CD4-positive, CD25-positive, alpha-beta regulatory T cell (primary cell): ENCODE measurements at regions not wholly inside any gene's neighbourhood (a gene's known extent, or its start where the extent isn't known, plus 50 kb on each side); places are given as distances from the start of the nearest gene placed in this dataset.

Source experiments
- ATAC-seq, 2 donors: fragments of 150-1000 bp; cut with Tn5 transposase; one replicate each; pipeline ENCODE4 v1.10.0; 2021; ENCODE audit warnings: low read depth in 2 of 2, moderate number of reproducible peaks in 2 of 2, moderate library complexity in 1 of 2
- DNase-seq, 3 donors: peaks; one replicate each; pipeline versions ENCODE4 v3.0.0 to v3.0.0-alpha.2; 2012 to 2022; ENCODE audit warnings: mixed read lengths in 1 of 3
- H3K27ac ChIP-seq: one replicate; pipeline ENCODE4 v1.7.0; 2013; ENCODE audit warnings: mild to moderate bottlenecking, low read length; ENCODE audit not compliant: insufficient read depth, poor library complexity, severe bottlenecking
- H3K27me3 ChIP-seq: one replicate; pipeline ENCODE4 v1.7.0; 2013; ENCODE audit warnings: low read length; ENCODE audit not compliant: control insufficient read depth, insufficient read depth
- H3K36me3 ChIP-seq: one replicate; pipeline ENCODE4 v1.7.0; 2013; ENCODE audit warnings: mild to moderate bottlenecking, low read length, moderate library complexity; ENCODE audit not compliant: control insufficient read depth, insufficient read depth
- H3K4me1 ChIP-seq: 2 replicates; pipeline ENCODE4 v1.7.0; 2013; ENCODE audit warnings: mild to moderate bottlenecking, low read length; ENCODE audit not compliant: insufficient read depth, control insufficient read depth, poor library complexity, severe bottlenecking
- H3K4me3 ChIP-seq: one replicate; pipeline ENCODE4 v1.7.0; 2013; ENCODE audit warnings: low read depth, mild to moderate bottlenecking, low read length, moderate library complexity
- H3K9me3 ChIP-seq, 2 experiments: 1 replicate in 1 of 2; 2 replicates in 1 of 2; pipeline ENCODE4 v1.7.0; 2013; ENCODE audit warnings: low read length in 2 of 2, mild to moderate bottlenecking in 1 of 2, moderate library complexity in 1 of 2; ENCODE audit not compliant: control insufficient read depth in 2 of 2
- H3K27ac Mint-ChIP-seq, 3 donors: one replicate each; pipeline ENCODE4 v1.8.0; 2020 to 2022; ENCODE audit warnings: mild to moderate bottlenecking in 3 of 3, mixed read lengths in 3 of 3, moderate library complexity in 2 of 3
- H3K27me3 Mint-ChIP-seq: one replicate; pipeline ENCODE4 v1.8.0; 2022; ENCODE audit warnings: mild to moderate bottlenecking, mixed read lengths
- H3K36me3 Mint-ChIP-seq: one replicate; pipeline ENCODE4 v1.8.0; 2020; ENCODE audit warnings: mixed read lengths
- H3K4me1 Mint-ChIP-seq, 4 donors: one replicate each; pipeline ENCODE4 v1.8.0; 2020 to 2022; ENCODE audit warnings: mixed read lengths in 4 of 4, mild to moderate bottlenecking in 1 of 4
- H3K4me3 Mint-ChIP-seq, 4 donors: one replicate each; pipeline ENCODE4 v1.8.0; 2020 to 2022; ENCODE audit warnings: mild to moderate bottlenecking in 4 of 4, mixed read lengths in 4 of 4, moderate library complexity in 3 of 4
- H3K9me3 Mint-ChIP-seq, 7 donors: one replicate each; pipeline ENCODE4 v1.8.0; 2020 to 2022; ENCODE audit warnings: mixed read lengths in 7 of 7, mild to moderate bottlenecking in 3 of 7, moderate library complexity in 2 of 7

DNA sequence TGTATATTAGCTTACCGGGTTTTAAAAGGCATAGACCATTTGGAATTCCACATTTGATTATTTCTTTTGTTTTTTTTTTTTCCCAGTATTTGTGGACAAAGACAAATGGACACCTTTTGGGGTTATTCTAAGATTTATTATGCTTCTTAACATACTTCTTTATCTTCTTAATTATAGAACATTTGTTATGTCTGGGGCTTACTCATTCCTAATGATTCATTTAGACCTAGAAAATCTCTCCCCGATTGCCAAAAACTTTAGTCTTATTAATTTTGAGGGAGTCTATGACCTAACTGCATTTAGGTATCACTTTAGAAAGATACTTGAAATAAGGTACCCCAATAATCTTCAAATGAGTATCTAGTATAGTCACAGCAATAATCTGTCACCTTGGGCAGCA lies 170.7 kb upstream of the PREP start:
- ATAC-seq (no peak), DNase-seq (no peak)
- H3K36me3 ChIP-seq = no peaks in the 10 kb centered on the region
- H3K27ac Mint-ChIP-seq = no peak overlapping the region
- H3K9me3 ChIP-seq = no peaks in the 10 kb centered on the region
- H3K36me3 Mint-ChIP-seq = peaks cover 3% of the 10 kb centered on the region
- no peaks in the 10 kb centered on the region for H3K4me1 Mint-ChIP-seq
- no peak overlapping the region for H3K4me3 Mint-ChIP-seq
- no peak overlapping the region for H3K27ac ChIP-seq
- H3K4me3 ChIP-seq = no peak overlapping the region
- H3K4me1 ChIP-seq = no peaks in the 10 kb centered on the region
- H3K27me3 ChIP-seq = peaks cover 5% of the 10 kb centered on the region
- H3K9me3 Mint-ChIP-seq = peaks cover 0 to 5% (median 1%) of the 10 kb centered on the region in 7 donors
- peaks cover 8% of the 10 kb centered on the region for H3K27me3 Mint-ChIP-seq

- Histone ChIP-seq H3K27ac (no peak overlapping the region), H3K4me3 (no peak overlapping the region), H3K9me3 (no peaks in the 10 kb centered on the region), H3K27me3 (peaks cover 5% of the 10 kb centered on the region), H3K4me1 (no peaks in the 10 kb centered on the region), H3K36me3 (no peaks in the 10 kb centered on the region)
- no peak for ATAC-seq
- H3K4me1 Mint-ChIP-seq = no peaks in the 10 kb centered on the region
- peaks cover 3% of the 10 kb centered on the region for H3K36me3 Mint-ChIP-seq
- no peak for DNase-seq
- H3K27me3 Mint-ChIP-seq = peaks cover 12% of the 10 kb centered on the region
- H3K27ac Mint-ChIP-seq = no peak overlapping the region
- no peak overlapping the region for H3K4me3 Mint-ChIP-seq
- peaks cover 0 to 5% (median 1%) of the 10 kb centered on the region in 7 donors for H3K9me3 Mint-ChIP-seq
These were observed 170.3 kb upstream of the PREP start for GRCh38 chr6:105573138-105573537.

GRCh38 chr6:105570416-105570815 lies 167.5 kb upstream of the PREP start:
- ATAC-seq = no peak
- Histone ChIP-seq H3K27ac (no peak overlapping the region), H3K4me1 (no peaks in the 10 kb centered on the region), H3K36me3 (no peaks in the 10 kb centered on the region), H3K4me3 (no peak overlapping the region), H3K9me3 (no peaks in the 10 kb centered on the region), H3K27me3 (peaks cover 3% of the 10 kb centered on the region)
- Mint-ChIP-seq H3K4me3 (no peak overlapping the region), H3K27ac (no peak overlapping the region), H3K9me3 (peaks cover 0 to 5% (median 0%) of the 10 kb centered on the region in 7 donors), H3K27me3 (peaks cover 12% of the 10 kb centered on the region), H3K4me1 (no peaks in the 10 kb centered on the region), H3K36me3 (no peaks in the 10 kb centered on the region)
- no peak for DNase-seq

DNA sequence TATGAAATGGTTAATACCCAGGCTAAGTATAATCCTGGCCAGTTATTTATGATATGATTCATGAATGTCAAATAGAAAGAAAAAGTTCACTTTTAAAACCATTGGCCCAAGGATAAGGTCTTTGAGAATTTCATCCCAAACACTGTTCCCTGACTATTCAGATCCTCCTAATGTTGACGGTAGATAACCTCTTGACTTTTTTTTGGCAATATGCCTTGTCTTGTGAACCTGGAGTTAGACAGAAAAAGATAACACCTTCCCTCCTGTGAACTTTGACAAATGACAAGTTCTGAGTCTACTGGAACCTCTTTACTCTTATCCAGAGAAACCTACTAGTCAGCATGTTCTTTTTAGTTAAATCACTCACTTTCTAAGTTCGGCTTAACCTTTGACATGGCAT lies 166.8 kb upstream of the PREP start:
- H3K9me3 Mint-ChIP-seq = peaks cover 0 to 5% (median 0%) of the 10 kb centered on the region in 7 donors
- H3K4me1 Mint-ChIP-seq = no peaks in the 10 kb centered on the region
- ATAC-seq (no peak), DNase-seq (no peak)
- peaks cover 3% of the 10 kb centered on the region for H3K27me3 ChIP-seq
- H3K27ac Mint-ChIP-seq = no peak overlapping the region
- no peaks in the 10 kb centered on the region for H3K9me3 ChIP-seq
- no peaks in the 10 kb centered on the region for H3K4me1 ChIP-seq
- no peak overlapping the region for H3K4me3 Mint-ChIP-seq
- H3K27ac ChIP-seq = no peak overlapping the region
- no peaks in the 10 kb centered on the region for H3K36me3 Mint-ChIP-seq
- no peak overlapping the region for H3K4me3 ChIP-seq
- H3K27me3 Mint-ChIP-seq = peaks cover 16% of the 10 kb centered on the region
- no peaks in the 10 kb centered on the region for H3K36me3 ChIP-seq

GRCh38 chr6:105568751-105569150 lies 165.9 kb upstream of the PREP start:
- H3K36me3 ChIP-seq = no peaks in the 10 kb centered on the region
- H3K4me1 Mint-ChIP-seq = no peaks in the 10 kb centered on the region
- ATAC-seq = no peak
- H3K4me1 ChIP-seq = no peaks in the 10 kb centered on the region
- peaks cover 3% of the 10 kb centered on the region for H3K27me3 ChIP-seq
- DNase-seq = no peak
- no peaks in the 10 kb centered on the region for H3K36me3 Mint-ChIP-seq
- H3K9me3 ChIP-seq = no peaks in the 10 kb centered on the region
- H3K27ac ChIP-seq = no peak overlapping the region
- H3K4me3 ChIP-seq = no peak overlapping the region
- peaks cover 17% of the 10 kb centered on the region for H3K27me3 Mint-ChIP-seq
- no peak overlapping the region for H3K4me3 Mint-ChIP-seq
- H3K9me3 Mint-ChIP-seq = peaks cover 0 to 5% (median 0%) of the 10 kb centered on the region in 7 donors
- H3K27ac Mint-ChIP-seq = no peak overlapping the region

GRCh38 chr6:105568142-105568541 lies 165.3 kb upstream of the PREP start:
- Histone ChIP-seq H3K36me3 (no peaks in the 10 kb centered on the region), H3K27ac (no peak overlapping the region), H3K9me3 (no peaks in the 10 kb centered on the region), H3K27me3 (peaks cover 3% of the 10 kb centered on the region), H3K4me3 (no peak overlapping the region), H3K4me1 (no peaks in the 10 kb centered on the region)
- Mint-ChIP-seq H3K36me3 (no peaks in the 10 kb centered on the region), H3K9me3 (peaks cover 0 to 5% (median 0%) of the 10 kb centered on the region in 7 donors), H3K4me1 (no peaks in the 10 kb centered on the region), H3K27me3 (peaks cover 17% of the 10 kb centered on the region), H3K27ac (no peak overlapping the region), H3K4me3 (no peak overlapping the region)
- no peak for DNase-seq
- ATAC-seq = no peak

DNA sequence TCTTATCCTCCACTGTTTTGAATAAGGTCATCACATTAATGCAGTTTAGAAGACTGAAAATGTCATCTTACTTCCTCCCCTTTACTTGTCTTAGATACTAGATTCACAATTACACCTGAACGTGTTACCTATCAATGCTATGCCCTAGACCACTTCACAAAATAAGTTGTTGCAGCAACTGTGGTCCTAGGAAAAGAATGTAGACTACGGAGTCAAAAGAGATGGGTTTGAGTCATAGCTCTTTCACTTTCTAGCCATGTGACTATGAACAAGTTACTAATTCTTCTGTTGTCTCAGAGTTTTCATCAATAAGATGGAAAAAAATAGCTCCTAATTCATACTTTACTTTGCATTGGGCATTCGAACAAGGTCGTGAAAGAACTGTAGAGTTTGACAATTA lies 164.3 kb upstream of the PREP start:
- Mint-ChIP-seq H3K36me3 (no peaks in the 10 kb centered on the region), H3K27me3 (peaks cover 17% of the 10 kb centered on the region), H3K4me3 (no peak overlapping the region), H3K9me3 (peaks cover 0 to 5% (median 0%) of the 10 kb centered on the region in 7 donors), H3K27ac (no peak overlapping the region), H3K4me1 (no peaks in the 10 kb centered on the region)
- Histone ChIP-seq H3K27me3 (peaks cover 3% of the 10 kb centered on the region), H3K36me3 (no peaks in the 10 kb centered on the region), H3K4me3 (no peak overlapping the region), H3K4me1 (no peaks in the 10 kb centered on the region), H3K27ac (no peak overlapping the region), H3K9me3 (no peaks in the 10 kb centered on the region)
- DNase-seq (no peak), ATAC-seq (no peak)

- Mint-ChIP-seq H3K27ac (no peak overlapping the region), H3K36me3 (no peaks in the 10 kb centered on the region)
These were observed 163.6 kb upstream of the PREP start for GRCh38 chr6:105566503-105566902.

More at GRCh38 chr6:105566503-105566902, 163.6 kb upstream of the PREP start:
- no peaks in the 10 kb centered on the region for H3K36me3 ChIP-seq
- peaks cover under 1% of the 10 kb centered on the region for H3K27me3 ChIP-seq
- no peak overlapping the region for H3K4me3 Mint-ChIP-seq
- no peaks in the 10 kb centered on the region for H3K4me1 Mint-ChIP-seq
- DNase-seq (no peak), ATAC-seq (no peak)
- H3K4me1 ChIP-seq = no peaks in the 10 kb centered on the region
- H3K4me3 ChIP-seq = no peak overlapping the region
- peaks cover 0 to 5% (median 0%) of the 10 kb centered on the region in 7 donors for H3K9me3 Mint-ChIP-seq
- no peaks in the 10 kb centered on the region for H3K9me3 ChIP-seq
- peaks cover 12% of the 10 kb centered on the region for H3K27me3 Mint-ChIP-seq
- H3K27ac ChIP-seq = no peak overlapping the region
